ENCODE measurements at regions not wholly inside any gene's neighbourhood (a gene's known extent, or its start where the extent isn't known, plus 50 kb on each side); places are given as distances from the start of the nearest gene placed in this dataset.
"Not testable (repeated sequence)": the region's sequence is repeated elsewhere in the genome, so short reads cannot be mapped to it uniquely, and the experiment has no call there.

DNA sequence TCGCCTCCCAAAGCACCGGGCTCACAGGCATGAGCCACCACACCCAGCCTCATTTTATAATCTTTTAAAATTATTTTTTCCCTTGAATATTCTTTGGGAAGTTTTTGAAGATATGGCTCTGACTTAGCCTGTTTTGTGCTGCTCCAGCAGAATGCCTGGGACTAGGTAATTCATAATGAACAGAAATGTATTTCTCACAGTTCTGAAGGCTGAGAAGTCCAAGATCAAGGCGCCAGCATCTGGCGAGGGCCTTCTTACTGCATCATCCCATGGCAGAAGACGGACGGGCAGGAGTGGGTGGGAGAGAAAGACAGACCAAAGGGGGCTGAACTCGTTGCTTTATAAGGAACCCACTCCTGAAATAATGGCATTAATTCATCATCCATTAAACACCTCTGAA is 99.0 kb upstream of the SLC25A33 start:
- ATAC-seq (no peak), DNase-seq (no peak)
- intact Hi-C loops (cut with micrococcal nuclease): no loop called here

DNA sequence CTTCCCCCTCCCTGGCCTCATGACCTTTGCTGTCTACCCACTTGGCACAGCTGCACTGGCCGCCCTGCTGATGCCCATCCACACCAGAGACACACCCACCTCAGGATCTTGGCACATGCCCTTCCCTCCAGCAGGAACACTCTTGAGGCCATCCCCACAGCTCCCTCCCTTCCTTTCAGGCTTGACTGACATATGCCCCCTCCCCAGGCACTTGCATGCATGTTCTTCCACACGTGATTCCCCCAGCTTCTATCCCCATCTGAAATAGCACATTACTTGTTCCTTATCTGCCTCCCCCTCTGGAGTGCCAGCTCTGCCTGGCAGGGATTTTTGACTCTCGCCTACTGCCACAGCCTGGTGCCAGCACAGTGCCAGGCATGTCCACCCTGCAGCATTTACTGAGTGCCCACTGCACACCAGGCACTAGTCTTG is 98.5 kb upstream of the SLC25A33 start:
- intact Hi-C loops (cut with micrococcal nuclease): no loop called here
- ATAC-seq: peak; percentile 82
- peak; percentile 80 for DNase-seq

DNA sequence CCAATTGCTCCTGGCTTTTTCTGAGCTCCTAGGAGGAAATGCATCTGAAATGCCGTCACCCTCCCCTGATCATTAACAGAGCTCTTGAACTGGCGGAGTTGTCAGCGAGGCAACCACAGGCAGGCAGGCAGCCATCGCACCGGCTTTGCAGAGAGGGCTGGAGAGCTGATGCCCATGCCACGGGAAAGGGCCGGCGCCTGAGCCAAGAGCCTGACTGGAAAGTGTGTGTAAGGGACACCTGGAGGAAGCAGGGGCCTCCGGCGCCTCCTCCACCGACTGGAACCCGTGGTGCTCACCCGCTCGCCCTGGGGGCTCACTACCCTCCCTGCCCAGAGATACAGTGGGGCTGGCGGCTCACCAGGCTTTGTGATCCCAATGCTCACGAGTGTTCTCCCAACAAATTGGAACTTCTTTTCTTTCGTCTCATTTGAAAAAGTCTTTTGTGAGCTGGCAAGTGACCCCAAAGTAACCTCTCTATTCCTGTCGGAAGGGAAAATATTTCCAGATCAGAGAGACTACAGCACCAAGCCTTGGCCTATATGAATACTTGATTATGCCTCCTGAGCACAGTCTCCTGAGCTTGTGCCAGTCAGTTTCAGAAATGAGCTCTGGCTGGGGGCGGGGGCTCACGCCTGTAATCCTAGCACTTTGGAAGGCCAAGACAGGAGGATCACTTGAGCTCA is 97.7 kb upstream of the SLC25A33 start:
- intact Hi-C loops (cut with micrococcal nuclease): no loop called here
- peak; percentile 81 for DNase-seq
- ATAC-seq: peak; percentile 62

DNA sequence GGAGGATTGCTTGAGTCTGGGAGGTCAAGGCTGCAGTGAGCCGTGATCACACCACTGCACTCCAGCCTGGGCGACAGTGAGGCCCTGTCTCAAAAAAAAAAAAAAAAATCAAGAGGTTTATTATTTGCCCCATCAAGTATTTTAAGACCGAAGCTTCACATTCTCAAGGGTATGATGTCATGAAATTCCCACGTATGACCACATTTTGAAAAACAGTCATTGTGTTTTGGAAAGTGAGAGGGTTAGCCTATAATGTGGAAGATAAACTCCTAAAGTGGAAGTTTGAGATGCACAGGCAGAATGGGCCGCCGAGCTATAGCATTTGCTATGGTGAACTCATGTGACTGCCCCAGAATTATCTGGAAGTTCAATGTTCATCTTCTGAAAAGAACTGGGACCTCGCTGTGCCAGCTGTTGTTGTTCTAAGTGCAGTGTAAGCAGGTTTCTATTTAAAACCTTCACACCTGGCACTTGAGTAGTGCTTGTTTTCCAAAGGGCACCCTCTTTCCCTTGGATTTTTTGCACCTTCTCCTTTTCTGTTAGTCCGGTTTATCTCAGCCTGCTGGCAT is 96.9 kb upstream of the SLC25A33 start:
- intact Hi-C loops (cut with micrococcal nuclease): no loop called here
- ATAC-seq (peak; percentile 8), DNase-seq (no peak)

DNA sequence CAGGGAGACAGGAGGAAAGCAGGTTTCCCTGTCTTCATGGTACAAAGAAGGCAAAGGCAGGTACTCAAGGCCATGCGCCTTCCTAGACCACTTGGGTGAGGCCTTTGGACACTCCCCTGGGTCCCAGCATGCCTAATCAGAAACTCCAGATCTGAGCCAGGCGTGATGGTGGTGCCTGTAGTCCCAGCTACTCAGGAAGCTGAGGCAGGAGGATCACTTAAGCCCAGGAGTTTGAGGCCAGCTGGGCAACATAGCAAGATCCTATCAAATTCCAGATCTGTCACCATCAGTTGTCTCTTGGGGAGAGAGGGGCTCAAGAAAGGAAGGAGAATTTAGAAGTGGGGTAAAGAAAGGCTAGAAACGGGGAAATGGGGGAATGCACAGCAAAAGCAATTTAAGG is 96.3 kb upstream of the SLC25A33 start:
- no peak for ATAC-seq
- intact Hi-C loops (cut with micrococcal nuclease): no loop called here
- no peak for DNase-seq

DNA sequence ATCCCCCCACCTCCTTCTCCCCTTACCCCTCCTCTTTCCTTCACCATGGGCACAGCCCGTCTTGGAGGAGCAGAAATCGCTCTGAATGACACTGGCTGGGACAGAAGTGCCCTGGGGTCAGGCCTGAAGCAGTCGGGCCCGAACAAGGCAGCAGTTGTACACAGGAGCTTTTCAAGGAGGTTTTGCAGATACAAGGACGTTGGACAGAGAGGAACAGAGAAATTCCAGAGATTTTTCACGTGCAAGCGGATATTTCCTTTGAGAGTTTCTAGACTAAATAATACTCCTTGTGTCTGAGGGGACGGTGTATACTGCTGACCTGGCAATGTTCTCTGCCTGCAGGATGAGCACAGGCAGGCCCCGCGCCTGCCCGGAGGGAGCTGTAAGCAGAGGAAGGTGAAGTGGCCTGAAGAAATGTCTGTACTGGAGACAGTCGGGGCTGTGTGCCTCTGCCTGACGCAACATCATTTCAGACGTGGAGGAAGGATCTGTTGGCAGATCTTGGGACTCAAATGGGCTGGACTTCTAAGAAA is 95.3 kb upstream of the SLC25A33 start:
- intact Hi-C loops (cut with micrococcal nuclease): no loop called here
- ATAC-seq (no peak), DNase-seq (no peak)

DNA sequence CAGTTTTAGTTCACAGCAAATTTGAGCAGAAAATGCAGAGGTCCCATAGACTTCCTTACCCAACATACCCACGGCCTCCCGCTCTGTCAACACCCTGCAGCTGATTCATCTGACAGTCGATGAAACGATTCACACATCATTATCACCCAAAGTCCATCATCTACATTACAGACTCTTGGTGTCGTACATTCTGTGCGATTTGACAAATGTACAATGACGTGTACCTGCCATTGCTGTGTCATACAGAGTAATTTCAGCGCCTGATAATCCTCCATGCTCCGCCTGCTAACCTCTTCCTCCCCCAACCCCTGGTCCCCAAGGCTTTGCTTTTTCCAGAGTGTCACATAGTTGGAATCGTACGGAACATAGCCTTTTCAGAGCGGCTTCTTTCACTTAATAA is 94.7 kb upstream of the SLC25A33 start:
- no peak for ATAC-seq
- intact Hi-C loops (cut with micrococcal nuclease): no loop called here
- no peak for DNase-seq

DNA sequence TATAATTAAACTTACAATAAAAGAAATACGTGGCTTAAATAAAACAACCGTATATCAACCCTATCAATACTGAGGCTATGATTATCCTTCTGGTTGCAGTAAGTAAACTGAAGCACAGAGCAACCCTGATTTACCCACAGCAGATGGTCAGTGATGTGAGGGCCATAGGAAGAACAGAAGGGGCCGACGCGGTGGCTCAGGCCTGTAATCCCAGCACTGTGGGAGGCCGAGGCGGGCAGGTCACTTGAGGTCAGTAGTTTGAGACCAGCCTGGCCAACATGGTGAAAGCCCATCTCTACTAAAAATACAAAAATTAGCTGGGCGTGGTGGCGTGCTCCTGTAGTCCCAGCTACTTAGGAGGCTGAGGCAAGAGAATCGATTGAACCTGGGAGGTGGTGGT is 94.2 kb upstream of the SLC25A33 start:
- ATAC-seq; intact Hi-C loops (cut with micrococcal nuclease); DNase-seq: not testable (repeated sequence)

DNA sequence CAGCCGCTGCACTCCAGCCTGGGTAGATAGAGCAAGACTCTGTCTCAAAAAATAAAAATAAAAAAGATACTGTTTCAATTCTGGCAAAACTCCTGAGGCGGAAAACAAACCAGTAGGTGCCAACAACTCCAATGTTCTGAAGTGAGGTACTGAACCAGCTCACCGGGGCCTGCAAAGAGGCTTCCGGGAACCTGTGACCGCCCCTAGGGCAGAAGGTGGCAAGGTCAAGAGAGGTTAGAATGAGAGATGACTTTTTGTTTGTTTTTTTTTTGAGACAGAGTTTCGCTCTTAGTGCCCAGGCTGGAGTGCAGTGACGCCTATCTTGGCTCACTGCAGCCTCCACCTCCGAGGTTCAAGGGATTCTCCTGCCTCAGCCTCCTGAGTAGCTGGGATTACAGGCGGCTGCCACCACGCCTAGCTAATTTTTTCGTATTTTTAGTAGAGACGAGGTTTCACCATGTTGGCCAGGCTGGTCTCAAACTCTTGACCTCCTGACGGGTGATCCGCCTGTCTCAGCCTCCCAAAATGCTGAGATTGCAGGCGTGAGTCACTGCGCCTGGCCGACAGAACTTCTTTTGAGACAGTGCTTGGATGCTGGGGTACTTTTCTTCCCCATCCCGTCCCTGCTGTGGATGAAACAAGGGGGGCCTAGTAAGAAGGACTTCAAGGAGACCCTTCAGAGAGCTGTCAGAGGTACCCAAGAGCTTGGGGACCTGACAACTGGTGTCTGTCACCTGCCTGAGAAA is 91.9 kb upstream of the SLC25A33 start:
- intact Hi-C loops (cut with micrococcal nuclease): no loop called here
- DNase-seq: no peak
- ATAC-seq: no peak

DNA sequence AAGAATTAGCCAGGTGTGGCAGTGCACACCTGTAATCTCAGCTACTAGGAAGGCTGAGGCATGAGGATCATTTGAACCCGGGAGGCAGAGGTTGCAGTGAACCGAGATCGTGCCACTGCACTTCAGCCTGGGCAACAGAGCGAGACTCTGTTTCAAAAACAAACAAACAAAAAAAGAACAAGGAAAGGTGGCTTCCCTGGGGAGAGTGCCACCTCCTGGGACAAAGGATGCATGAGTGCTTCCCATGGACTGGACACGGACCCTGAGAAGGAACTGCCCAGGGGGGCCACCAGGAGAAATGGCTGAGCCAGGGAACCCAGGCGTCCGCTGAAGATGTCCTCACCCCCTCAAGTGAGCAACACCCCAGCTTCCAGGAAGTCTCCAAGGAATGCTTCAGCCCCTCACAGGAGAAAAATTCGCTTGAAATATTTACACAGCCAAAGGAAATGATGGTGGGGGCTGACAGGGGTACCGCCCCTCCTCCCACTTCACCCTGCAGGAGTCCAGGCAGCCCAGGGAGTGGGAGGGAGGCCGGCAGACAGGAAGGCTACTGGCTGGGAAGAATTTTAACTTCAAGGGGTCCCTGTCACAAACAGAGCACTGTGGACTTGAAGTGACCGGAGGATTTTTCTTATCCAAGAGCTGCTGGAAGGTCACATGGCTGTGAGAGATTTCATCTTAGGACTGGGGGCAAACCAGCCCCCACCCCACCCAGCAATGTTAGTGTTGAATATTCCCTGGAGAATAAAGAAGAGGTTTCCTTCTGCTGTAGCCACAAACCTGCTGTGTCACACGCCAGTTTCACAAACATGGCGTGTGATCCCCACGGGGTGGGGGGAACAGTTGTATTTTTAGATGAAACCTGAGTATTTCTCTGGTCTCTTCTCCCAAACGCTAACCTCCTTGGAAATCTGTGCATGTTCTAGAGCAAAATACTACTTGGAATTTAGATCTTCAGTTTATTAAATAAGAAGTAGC is 90.8 kb upstream of the SLC25A33 start:
- intact Hi-C loops (cut with micrococcal nuclease): no loop called here
- peak; percentile 20 for ATAC-seq
- DNase-seq: no peak

DNA sequence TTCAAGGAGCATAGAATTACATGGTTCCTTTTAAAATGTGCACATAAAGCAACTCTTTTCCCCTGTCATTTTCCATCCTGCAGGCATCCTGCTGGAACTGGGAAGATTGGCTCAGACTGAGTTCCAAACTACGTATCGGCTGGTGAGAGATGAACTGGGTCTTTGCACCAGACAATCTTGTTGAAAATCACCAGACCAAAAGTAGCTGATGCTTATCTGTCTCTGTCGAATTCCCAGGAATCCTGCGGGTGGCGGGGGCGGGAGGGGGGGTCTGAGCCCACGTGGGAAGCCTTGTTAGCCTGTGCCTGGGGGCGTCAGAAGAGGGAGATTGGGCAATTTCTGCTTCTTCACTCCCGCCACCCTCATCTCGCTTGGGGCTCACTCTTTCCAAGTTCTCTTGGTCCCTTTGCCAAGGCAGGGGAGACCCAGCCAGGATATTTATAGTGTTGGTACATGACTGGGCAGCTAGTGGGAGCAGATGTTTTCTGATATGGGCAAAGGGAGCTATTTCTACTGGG is 90.1 kb upstream of the SLC25A33 start:
- ATAC-seq (peak; percentile 92), DNase-seq (peak; percentile 50)
- intact Hi-C loops (cut with micrococcal nuclease): no loop called here

DNA sequence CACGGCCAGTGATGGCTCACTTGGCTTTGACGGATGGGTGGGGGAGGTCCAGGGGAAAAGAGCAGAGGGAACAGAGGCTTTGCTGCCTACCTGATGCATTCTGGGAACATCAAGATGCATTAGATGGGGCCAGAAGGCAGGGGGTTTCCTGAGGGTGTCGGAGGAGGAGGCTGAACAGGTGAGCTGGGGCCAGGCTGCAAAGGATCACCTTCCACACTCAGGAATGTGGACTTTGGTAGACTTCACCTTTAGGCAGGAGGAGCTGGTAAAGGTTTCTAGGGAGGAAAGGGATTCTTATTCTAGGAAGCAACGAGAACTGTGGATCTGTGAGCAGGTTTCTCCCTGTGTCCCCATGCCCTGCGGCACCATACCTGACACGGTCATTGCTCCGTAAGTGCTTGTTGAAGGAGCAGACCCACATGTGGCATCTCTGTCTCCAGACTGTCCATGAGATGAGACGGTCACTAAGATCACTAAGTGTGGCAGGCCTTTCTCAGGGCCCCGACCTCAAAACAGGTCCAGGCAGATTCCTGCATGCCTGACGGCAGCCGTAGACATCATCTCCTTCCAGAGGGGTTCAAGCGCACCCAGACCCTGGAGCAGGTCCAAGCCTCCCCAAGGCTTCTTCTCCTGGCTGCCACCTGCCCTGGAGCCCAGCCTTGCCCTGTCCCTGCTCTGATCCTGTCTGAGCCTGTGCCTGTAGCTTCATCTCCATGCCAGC is 89.1 kb upstream of the SLC25A33 start:
- intact Hi-C loops (cut with micrococcal nuclease): loop anchor here (10.0 kb wide), 1 partner anchor 165 kb away; no protein-coding TSS in a partner anchor
- no peak for ATAC-seq
- no peak for DNase-seq

DNA sequence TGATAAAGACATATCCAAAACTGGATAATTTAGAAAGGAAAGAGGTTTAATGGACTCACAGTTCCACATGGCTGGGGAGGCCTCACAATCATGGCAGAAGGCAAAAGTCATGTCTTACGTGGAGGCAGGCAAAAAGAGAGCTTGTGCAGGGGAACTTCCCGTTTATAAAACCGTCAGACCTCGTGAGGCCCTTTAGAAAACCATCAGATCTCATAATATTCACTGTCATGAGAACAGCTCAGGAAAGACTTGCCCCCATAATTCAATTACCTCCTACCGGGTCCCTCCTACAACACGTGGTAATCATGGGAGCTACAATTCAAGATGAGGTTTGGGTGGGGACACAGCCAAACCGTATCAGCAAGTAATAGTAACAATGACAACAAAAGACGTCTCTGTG is 88.2 kb upstream of the SLC25A33 start:
- ATAC-seq (no peak), DNase-seq (no peak)
- intact Hi-C loops (cut with micrococcal nuclease): loop anchor here (10.0 kb wide), 1 partner anchor 166 kb away; no protein-coding TSS in a partner anchor

DNA sequence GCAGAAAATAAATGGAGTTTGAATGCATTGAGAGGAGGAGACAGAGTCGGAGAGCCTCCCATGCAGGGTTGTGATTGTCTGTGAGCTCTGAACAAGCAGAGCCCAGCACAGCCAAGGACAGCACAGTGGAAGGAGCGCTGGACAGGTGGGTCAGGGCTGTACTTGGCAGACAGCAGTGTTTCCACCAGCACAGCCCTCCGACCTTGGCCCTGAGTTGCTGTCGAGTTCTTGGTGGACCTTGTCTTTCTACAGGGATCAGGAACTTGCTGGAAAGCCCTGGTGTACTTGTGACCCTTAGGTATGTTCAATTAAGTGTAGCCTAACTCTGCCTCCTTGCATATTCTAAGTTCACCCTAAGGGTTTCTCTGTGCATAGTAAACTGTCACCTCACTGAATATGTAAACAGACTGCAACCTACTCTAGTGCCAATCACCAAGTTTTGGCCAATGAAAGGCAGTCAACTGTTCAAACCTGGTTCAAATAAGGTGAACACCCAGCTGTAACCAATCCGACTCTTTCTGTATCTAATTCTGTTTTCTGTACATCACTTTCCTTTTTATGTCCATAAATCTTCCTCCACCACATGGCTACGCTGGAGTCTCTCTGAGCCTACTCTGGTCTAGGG is 86.6 kb upstream of the SLC25A33 start:
- intact Hi-C loops (cut with micrococcal nuclease): loop anchor here (10.0 kb wide), 1 partner anchor 168 kb away; no protein-coding TSS in a partner anchor
- no peak for ATAC-seq
- no peak for DNase-seq

DNA sequence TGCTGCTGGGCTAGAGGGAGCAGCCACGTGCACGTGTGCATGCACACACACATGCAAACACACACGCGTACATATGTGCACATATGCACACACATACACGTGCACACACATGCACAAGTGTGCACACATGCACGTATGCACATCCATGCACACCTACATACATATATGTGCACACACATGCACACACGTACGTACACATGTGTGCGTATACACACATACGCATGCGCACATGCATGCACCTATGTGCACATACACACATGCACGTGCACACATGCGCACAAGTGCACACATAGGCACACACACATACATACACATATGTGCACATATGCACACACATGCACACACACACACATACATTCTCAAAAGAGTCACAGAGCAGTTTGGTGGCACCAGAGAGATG is 85.9 kb upstream of the SLC25A33 start:
- intact Hi-C loops (cut with micrococcal nuclease): loop anchor here (10.0 kb wide), 1 partner anchor 169 kb away; no protein-coding TSS in a partner anchor
- DNase-seq (no peak), ATAC-seq (no peak)

DNA sequence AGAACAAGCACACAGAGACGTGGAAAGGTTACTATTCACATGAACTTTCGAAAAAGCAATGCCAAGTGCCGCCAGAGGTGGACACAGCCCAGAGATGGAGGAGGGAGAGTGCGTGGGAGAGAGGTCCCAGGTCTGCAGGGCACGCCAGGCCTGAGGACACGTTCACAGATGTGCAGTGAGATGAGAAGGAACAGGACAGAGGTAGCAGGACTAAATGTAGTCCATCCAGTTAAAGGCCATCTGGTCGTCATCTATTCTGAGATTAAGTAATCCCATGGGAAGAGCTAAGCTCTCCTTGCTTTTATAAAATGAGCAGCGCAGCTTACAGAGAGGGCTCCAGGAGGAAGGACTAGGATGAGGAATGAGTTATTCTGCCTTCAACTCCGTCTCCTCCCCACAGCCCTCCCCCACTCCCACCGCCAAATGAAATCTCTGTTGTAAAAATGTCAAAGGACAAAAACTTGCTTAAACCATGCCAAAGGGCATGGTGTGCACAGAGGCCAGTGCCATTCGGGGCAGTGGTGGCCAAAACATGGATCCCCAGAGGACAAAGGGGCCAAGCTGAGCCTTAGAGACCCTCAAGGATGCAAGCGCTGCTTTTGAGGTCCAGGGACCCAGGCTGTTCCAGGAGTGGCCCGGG is 85.4 kb upstream of the SLC25A33 start:
- DNase-seq (no peak), ATAC-seq (no peak)
- intact Hi-C loops (cut with micrococcal nuclease): loop anchor here (10.0 kb wide), 1 partner anchor 169 kb away; no protein-coding TSS in a partner anchor

DNA sequence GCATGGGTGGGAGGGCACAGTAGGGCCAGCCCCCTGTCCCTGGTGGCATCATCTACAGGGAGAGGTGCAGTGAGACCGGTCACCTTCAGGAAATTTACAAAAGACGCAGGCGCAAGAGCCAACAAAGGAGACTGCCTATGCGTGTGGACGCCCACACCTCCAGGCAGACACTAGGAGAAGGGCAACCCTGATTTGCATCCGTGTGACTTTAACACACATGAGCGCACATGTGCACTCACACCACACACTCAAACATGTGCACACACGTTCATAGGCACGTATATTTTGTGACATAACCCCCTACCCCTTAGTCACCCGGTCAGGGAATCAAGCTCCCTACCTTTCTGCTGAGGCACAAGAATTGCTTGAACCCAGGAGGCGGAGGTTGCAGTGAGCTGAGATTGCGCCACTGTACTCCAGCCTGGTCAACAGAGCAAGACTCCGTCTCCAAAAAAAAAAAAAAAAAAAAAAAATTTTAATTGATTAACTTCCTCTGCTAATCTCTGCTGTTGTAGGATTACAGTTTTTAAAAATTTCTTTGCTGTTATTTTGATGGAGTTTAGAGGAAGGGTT is 84.7 kb upstream of the SLC25A33 start:
- no peak for ATAC-seq
- DNase-seq: no peak
- intact Hi-C loops (cut with micrococcal nuclease): loop anchor here (10.0 kb wide), 1 partner anchor 170 kb away; no protein-coding TSS in a partner anchor
